NCI-H446 treated with DMSO at 0.1 percent for 48 hours (cell line): ENCODE measurements at regions not wholly inside any gene's neighbourhood (a gene's known extent, or its start where the extent isn't known, plus 50 kb on each side); places are given as distances from the start of the nearest gene placed in this dataset.
"Not testable (repeated sequence)": the region's sequence is repeated elsewhere in the genome, so short reads cannot be mapped to it uniquely, and the experiment has no call there.

ENCODE experiments used
- DNase-seq: peaks from one replicate; lab custom pipeline; 2025; lab: John Stamatoyannopoulos, UW

DNA sequence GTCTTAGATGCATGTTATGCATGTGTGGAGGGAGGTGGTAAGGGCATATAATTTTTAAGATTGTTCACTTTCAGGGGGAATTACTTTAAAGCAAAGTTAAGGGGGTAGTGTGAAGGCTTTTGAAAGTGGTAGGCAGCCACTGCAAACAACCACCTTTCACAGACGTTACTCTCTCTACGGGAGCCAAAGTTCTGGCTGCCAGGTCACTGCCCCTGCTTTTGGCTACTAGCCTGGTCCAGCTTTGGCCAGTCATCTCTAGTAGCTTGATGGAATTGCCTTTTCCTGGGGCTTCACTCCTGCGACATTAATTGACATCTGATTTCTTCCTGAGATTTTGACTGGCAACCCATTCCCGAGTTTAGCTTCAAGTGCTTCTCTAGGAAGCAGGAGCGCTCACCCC is 397.5 kb downstream of the CDH11 start:
- no peak for DNase-seq

DNA sequence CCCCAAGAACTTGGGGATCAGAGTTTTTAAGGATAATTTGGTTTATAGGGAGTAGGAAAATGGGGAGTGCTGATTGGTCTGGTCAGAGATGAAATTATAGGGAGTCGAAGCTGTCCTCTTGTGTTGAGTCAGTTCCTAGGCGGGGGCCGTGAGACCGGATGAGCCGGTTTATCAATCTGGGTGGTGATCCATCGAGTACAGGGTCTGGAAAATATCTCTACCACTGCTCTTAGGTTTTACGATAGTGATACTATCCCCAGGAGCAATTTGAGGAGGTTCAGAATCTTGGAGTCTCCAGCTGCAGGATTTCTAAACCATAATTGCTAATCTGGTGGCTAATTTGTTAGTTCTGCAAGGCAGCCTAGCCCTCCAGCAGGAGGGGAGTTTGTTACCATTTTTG is 403.4 kb downstream of the CDH11 start:
- DNase-seq: no peak

DNA sequence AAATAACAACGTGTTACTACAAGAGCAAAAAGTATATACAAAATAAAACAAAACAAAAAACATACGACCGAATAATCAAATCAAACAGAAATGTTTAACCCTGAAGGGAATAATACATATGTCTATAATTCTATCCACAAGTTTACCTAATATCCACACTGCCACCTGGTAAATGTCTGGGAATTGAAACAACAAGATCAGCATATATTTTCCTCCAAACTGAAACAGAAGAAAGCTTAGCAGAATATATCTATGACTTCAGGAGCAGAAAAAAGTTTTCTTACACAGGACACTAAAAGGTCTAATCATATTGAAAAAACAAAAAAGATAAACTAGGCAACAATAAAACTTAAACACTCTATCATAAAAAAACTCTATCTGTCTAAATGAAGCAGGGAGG is 404.0 kb downstream of the CDH11 start:
- no peak for DNase-seq

DNA sequence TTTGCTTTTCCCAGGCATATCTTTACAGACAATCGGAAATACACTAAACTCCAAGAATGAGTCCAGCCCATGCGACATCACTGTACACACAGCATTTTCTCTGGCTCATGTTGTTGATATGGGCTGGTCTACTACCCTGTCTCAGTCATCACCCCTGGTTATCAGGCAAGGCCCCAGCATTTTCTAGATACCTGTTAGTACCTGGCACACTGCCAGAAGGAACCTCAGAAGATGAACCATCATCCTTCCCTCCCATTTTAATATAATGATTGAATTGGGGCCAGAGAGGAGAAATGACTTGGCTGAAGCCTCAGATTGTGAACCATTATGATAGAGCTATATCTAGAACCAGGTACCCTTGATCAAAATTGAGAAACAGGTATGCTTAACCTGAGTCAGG is 406.2 kb downstream of the CDH11 start:
- no peak for DNase-seq

DNA sequence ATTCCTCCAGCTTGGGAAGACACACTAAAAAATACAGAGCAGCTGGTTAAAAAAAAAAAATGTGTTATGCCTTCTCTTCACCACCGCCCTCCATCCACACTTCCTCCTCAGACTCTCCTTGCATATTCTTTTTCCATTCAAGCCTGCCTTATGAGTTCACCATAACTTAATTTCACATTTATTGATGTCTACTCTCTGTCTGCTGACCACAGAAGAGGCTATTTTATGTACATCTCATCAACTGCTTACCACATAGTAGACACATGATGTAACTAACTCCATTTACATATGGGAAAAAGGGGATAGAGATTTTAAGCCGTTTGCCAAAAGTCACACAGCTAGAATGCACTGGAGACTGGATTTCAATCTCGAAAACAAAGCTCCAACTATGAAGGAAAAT is 409.8 kb downstream of the CDH11 start:
- DNase-seq: no peak

DNA sequence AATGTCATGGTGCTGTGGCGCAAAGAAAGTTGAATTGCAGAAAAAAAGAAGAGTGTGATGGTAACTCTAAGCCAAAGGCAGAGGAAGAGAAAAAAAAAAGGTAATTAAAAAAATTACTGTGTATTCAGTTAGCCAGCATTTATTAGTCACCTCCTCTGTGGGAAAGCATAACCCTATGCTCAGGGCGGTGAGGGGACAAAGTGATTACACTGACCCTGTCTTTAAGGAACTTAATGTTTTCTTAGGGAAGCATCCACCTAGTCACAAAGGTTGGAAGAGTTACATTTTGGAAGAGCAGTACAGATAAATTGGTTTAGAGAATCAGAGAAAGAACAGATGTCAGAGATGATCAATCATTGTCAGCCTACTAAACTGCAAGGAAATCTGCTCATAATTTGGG is 410.3 kb downstream of the CDH11 start:
- DNase-seq: peak; percentile 41

DNA sequence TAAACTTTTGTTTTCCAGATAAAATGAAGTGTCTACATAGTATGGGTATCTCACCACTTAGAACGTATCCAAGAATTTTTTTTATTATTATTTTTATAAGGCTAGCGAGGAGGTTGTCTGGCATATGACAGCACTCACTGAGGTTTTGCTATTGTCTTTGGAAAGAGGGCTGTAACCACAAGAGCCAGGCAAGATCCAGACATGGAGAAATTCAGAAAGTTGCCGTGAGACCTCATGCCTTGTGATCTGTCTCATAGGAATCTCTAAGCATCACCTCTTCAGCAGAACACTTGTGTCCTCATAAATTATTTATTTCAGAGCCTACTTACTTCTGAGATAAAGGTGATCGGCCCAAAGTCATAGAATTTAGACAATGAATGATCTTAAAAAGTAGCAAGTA is 410.8 kb downstream of the CDH11 start:
- DNase-seq: no peak

DNA sequence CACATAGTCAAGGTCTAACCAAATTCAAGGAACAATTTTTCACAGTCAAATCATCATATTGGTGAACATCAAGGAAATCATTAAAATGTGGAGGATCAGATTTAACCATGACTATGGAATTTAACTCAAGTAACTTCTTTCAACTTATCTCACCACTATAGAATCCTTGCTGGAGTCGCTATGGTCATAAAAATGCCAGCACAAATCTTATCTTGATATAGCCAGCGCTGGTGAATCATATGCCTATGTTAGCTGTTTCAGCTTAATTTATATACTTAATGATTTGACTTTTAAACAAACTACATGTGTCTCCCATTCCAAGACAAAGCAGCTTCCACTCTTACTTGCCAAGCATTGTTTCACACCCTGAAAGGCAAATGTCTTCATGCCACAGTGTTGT is 416.4 kb downstream of the CDH11 start:
- no peak for DNase-seq

DNA sequence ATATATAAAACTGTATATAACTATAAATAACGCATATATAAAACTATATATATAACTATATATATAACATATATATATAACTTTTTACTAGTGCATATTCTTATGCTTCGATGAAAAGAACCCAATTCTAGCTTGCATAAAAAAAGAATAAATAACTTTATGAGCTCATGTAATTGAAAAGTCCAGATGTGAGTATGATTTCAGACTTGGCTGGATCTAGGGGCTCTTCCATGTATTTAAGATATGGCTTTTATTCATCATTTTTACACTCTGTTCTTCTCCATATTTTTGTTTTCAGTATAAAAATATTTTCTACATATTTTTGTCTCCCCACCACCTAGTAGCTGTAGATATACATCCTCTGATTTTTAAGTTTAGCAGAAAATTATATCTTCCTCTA is 417.5 kb downstream of the CDH11 start:
- no peak for DNase-seq

DNA sequence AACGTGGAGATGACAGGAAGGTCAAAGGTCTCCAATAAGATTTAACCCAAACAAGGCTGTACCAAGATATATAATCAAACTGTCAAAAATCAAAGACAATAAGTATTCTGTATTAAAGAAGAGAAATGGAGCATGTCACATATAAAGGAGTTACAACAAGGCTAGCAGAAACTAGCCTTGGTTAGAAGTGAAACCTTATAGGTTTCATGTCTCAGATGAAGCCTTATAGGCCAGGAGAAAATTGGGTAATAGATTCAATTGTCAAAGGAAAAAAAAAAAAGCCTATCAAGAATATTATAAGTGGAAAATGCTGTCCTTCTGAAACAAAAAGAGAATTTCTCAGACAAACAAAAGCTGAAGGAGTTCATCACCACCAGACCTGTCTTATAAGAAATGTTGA is 419.4 kb downstream of the CDH11 start:
- no peak for DNase-seq

DNA sequence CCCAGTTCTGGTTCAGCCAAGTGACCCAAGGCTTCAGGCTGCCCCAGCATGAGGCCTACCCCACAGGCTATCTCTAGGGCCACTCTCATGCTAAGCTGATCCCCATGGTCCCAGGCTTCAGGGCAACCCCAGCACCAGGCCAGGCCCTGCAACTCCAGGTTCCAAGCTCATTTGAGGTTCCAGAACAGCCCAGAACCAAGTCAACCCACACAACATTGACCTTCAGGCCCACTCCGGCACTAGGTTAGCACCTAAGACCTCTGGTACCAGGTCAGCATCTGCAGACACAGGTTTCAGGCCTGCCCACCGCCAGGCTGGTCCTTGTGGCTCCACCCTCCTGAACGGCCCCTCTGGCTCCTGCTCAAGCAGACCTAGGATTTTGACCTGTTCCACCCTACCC is 421.2 kb downstream of the CDH11 start:
- DNase-seq: no peak

DNA sequence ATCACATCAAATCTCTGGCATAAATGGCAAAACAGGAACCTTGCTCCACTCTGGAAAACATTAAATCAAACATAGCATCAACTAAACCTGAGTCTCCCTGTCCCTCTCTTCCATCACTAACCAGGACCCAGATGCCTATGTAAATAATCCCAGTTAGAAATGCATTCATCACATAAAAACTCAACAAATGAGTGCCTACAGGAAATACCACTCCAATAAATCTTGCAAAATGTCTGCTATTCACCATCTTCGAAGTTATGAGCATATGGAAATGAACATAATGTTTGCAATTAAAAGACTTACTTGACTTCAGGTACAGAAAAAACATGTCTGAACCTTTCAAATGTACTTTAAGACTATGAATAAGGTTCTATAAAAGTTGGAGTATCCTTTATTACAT is 425.0 kb downstream of the CDH11 start:
- DNase-seq: no peak

DNA sequence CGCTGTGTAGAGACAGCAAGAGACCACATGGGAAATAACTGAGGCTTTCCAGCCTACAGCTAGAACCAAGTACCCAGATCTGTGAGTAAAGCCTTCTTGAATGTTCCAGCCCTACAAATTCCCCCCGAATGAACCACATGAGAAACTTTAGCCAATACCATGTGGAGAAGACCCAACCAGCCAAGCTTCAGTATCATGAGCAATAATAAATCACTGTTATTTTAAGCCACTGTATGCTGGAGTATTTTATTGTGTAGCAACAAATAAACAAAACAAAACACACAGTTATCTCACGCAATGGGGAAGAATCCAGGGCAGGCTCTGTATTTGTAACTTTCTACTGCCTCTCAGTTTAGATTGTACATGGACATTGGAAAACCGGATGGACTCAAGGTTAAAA is 426.2 kb downstream of the CDH11 start:
- no peak for DNase-seq

DNA sequence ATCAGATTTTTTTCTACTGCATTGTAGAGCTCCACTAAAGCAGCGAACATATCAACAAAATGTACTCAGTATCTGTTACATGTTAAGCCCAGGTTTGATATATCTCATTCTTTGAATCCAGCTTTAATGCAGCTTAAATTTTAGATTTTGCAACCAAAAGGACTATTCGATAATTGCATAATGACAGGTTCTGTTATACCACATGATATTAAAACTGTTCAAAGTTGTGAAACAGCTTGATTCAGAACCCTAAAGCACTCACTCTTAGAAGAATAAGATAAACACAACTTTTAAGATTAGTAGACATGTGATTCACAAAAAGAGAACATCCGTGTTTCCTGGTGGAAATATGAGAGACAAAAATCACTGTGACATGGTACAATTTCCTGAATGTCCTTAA is 427.9 kb downstream of the CDH11 start:
- DNase-seq: no peak

DNA sequence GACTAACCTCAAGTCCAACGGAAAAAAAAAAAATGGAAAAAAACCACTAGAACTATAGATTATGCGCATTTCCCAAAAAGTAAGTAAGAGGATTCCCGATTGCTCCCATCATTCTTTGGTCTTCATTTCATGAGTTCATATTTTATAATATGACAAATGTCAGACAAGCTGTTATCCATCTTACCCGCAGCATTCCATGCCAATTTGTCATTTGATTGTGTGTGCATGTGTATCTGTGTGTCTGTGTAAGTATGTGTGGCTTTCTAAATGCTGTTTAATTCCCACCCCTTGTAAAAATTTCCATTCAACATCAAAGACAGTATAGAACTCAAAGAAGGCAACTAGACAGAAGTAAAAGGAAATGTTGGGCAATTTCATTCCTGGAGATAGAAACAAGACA is 434.1 kb downstream of the CDH11 start:
- no peak for DNase-seq

DNA sequence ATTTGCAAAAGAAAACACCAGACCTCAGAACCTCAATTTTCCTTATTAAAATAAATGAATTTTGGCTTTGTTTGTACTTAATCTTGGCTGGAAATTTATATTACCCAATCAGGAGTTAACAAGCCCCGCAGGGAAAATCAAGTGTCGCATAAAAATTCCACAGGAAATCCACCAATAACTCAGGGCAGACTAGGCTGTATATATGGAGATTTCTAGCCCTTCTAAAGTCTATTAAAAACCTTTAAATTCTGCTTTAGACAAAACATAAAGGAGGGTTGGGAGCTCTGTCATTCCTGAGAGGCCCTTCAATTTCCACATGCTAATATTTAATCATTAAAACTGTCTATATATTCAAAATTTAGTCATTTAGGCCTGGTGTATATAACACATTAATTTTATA is 434.7 kb downstream of the CDH11 start:
- no peak for DNase-seq

DNA sequence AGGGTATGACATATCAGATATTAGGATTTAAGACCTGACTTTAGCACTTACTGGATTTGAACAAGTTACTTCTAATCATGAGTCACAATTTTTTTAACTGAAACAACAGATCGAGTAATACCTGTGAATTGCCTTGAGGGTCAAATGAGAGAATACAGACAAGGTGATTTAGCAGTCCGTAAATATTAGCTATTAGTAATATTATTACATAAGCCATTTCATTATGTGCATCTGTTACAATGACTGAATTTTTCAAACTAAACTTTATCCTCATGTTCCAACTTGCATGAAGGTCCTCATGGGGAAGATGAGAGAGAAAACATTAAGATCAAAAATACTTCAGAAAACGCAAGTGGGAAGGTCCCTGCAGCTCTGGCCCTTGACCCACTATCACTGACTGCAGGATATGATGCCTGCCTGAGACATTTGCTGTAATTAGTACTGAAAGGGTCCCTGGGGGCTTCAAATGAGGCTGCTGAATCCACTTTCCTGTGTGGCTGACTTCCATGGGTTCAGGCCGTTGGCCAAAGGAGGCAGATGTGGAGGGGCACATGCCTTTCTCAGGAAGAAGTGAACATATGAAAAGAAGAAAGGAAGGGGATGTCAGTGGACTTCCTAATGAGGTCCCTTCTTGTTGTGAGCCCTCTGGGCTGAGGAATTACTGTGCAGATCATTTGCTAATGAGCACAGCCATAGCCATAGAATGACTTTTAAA is 441.7 kb downstream of the CDH11 start:
- DNase-seq: no peak

DNA sequence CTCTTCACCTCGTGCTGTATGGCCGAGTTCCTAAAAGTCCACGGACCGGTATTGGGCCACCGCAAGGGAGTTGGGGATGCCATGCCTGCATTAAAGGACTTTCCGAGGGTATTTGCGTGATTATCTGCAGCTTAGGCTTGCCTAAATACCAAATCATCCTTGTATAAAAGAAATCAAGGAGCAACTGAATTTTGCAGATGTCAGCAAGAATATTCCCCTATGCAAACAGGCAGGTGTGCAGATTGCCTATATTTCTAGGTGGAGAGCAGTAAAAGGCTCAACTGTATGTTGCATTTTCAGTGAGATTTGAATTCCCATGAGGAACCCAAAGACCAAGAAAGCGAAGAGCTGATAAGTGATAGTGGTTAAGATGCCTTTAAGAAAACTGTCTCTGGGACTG is 452.3 kb downstream of the CDH11 start:
- DNase-seq: no peak

DNA sequence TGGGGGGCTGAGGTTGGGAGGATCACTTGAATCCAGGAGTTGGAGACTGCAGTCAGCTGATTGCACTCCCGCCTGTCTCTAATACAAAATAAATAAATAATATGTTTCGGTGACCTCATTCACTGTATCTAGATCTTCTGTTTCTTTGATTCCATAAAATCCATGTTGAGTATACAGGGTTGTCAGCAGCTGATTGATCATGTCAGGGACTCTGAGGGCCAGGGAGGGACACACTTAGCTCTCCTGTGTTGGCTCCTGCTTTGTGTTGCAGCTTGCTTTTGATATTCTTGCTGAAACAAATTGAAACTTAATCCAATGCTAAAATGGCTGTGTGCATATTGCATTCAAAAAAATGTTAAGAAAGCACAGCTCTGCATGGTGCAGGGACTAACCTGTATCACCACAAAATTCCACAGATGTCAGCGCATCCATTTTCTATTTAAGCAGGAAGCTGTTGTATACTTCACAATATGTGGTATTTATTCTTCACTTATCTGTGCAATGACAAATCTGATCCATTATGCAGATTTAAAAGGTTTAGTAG is 454.5 kb downstream of the CDH11 start:
- DNase-seq: no peak

DNA sequence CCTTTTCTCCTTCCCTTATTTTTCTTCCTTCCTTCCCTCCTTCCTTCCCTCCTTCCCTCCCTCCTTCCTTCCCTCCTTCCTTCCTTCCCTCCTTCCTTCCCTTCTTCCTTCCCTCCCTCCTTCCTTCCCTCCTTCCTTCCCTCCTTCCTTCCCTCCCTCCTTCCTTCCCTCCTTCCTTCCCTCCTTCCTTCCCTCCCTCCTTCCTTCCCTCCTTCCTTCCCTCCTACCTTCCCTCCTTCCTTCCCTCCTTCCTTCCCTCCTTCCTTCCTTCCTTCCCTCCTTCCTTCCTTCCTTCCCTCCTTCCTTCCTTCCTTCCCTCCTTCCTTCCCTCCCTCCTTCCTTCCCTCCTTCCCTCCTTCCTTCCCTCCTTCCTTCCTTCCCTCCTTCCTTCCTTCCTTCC is 459.6 kb downstream of the CDH11 start:
- not testable (repeated sequence) for DNase-seq

DNA sequence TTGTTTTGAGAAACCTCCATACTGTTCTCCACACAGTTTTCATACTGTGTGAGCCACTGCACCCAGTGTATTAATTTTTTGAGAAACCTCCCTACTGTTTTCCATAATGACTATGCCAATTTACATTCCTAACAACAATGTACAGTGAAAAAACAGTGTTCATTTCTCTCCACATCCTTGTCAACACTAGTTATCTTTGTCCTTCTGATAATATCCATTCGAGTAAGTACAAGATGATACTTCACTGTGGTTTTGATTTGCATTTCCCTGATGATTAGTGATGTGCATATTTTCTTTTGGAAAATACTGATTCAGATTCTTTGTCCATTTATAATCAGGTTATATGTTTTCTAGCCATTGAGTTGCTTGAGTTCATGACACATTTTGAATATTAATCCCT is 462.0 kb downstream of the CDH11 start:
- DNase-seq: no peak

DNA sequence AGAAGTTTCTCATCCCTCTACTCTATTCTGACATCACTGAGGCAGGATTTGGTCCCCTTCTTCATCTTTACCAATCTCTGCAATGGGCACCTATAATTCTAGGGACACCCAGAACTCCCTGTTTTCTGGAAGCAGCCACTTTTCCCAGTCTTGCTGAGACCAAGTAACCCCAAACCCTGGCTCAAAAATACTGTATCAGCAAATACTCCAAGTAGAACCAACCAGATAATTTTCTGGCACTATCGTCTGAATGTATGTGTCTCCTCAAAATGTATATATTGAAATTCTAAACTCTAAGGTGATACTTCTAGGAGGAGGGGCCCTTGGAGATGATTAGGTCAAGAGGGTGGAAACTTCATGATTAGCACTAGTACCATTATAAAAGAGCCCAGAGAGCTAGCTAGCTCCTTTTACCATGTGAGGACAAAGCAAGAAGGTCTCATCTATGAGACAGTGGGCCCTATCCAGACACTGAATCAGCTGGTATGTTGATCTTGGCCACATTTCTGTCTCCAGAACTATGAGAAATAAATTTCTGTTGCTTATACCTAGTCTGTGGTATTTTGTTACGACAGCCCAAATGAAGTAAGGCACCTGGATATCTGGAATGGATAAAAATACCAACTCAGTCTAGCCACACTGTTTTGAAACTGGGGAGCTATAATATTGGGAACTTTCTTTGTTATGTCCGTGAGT is 464.4 kb downstream of the CDH11 start:
- DNase-seq: no peak

DNA sequence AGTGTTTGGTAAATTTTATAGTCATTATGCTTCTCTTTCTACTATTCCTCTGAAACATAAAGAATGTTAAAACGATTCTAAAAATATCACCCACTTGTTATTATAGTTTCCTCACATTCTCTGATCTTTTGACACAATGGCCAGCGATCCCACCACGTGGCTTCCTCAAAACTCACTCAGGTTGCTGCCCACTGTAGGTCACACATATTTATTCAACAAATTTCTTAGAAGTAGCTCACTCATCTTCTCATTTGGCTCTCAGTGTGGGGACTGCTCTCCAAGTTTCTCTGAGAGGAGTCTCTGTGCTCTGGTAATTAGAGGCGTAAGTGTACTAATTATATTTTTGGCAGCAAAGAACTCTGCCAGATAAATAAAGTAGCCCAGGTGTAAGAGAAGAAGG is 465.4 kb downstream of the CDH11 start:
- peak; percentile 13 for DNase-seq

DNA sequence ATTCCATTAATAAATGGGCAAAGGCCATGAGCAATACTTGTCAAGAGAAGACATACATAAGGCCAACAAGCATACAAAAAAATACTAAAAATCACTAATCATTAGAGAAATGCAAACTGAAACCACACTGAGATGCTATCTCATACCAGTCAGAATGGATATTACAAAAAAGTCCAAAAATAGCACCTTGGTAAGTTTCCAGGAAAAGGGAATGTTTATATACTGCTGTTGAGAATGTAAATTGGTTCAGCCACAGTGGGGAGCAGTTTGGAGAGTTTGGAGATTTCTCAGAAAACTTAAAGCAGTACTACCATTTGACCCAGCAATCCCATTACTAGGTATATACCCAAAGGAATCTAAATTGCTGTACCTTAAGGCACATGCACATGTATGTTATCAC is 467.7 kb downstream of the CDH11 start:
- DNase-seq: no peak
